HepG2 (cell line): ENCODE measurements at regions not wholly inside any gene's neighbourhood (a gene's known extent, or its start where the extent isn't known, plus 50 kb on each side); places are given as distances from the start of the nearest gene placed in this dataset.

Source experiments
- ATAC-seq: fragments of 200-7000 bp; cut with Tn5 transposase; 3 replicates; pipeline ENCODE4 v1.9.1; 2020; ENCODE audit warnings: mild to moderate bottlenecking, moderate library complexity
- BruUV-seq: library from RNA; stranded (reverse); fragments of 400-500 nt; replicated peaks from 2 replicates; lab custom pipeline; 2021; lab: Mats Ljungman, UMichigan
- CTCF ChIA-PET: fragments of 300-600 bp; formaldehyde crosslinking; extraction: SDS; loops from one replicate; lab custom pipeline; 2021; ENCODE audit warnings: low total read pairs, inconsistent platforms, low intra/inter-chr PET ratio; lab: Yijun Ruan, JAX
- POLR2A ChIA-PET: fragments of 350-600 bp; sonication (Branson Sonifier 250); formaldehyde crosslinking; loops from one replicate; lab custom pipeline; 2020; ENCODE audit warnings: antibody characterized with exemption, inconsistent platforms; lab: Yijun Ruan, JAX
- DNase-seq: peaks from one replicate; pipeline ENCODE4 v3.0.0-alpha.2; 2015; ENCODE audit warnings: low spot score
- FAIRE-seq: peaks from 3 replicates; lab custom pipeline; 2011; peaks lifted over from hg19 to GRCh38; lab: Jason Lieb, UNC
- H2AFZ ChIP-seq: one replicate; pipeline ENCODE4 v1.6.1; 2011; ENCODE audit warnings: low read length, inconsistent platforms
- H3K27ac ChIP-seq: fragments of 300-600 bp; 3 replicates; pipeline ENCODE4 v1.8.0; 2011; ENCODE audit warnings: mixed run types, mild to moderate bottlenecking, mixed read lengths, low read length, inconsistent platforms; ENCODE audit not compliant: insufficient read depth; ENCODE audit errors: extremely low read length
- H3K27me3 ChIP-seq, 2 experiments: fragments of 200-600 bp in 1 of 2; 2 replicates in 1 of 2; 3 replicates in 1 of 2; pipeline versions ENCODE4 v1.6.0 to v1.8.0; 2011; ENCODE audit warnings: low read length in 2 of 2, mild to moderate bottlenecking in 2 of 2, moderate library complexity in 2 of 2, inconsistent platforms in 1 of 2; ENCODE audit not compliant: insufficient read depth in 2 of 2, control insufficient read depth in 1 of 2
- H3K36me3 ChIP-seq, 2 experiments: fragments of 200-600 bp in 1 of 2; replicated peaks in 1 of 2; 2 replicates in 1 of 2; 3 replicates in 1 of 2; pipeline versions ENCODE4 v1.5.1 to v1.8.0; 2011; ENCODE audit warnings: low read length in 2 of 2, inconsistent platforms in 1 of 2; ENCODE audit not compliant: insufficient read depth in 2 of 2, control insufficient read depth in 1 of 2
- H3K4me1 ChIP-seq: 2 replicates; pipeline ENCODE4 v1.5.1; 2012; ENCODE audit warnings: low read length, inconsistent platforms; ENCODE audit not compliant: insufficient read depth
- H3K4me2 ChIP-seq: 2 replicates; pipeline ENCODE4 v1.6.0; 2011; ENCODE audit warnings: low read depth, low read length, inconsistent platforms
- H3K4me3 ChIP-seq, 3 experiments: fragments of 200-600 bp in 1 of 3; sonication (generic), shearing (Covaris generic) in 1 of 3; replicated peaks in 1 of 3; 2 replicates each; pipeline ENCODE4 v1.5.1; 2011 to 2016; ENCODE audit warnings: low read length in 3 of 3, inconsistent platforms in 2 of 3, low read depth in 2 of 3, mild to moderate bottlenecking in 2 of 3, control low read depth in 1 of 3, mixed read lengths in 1 of 3; ENCODE audit not compliant: insufficient read depth in 1 of 3
- H3K79me2 ChIP-seq: one replicate; pipeline ENCODE4 v1.6.1; 2011; ENCODE audit warnings: low read length, inconsistent platforms; ENCODE audit not compliant: insufficient read depth
- H3K9ac ChIP-seq: 2 replicates; pipeline ENCODE4 v1.6.0; 2011; ENCODE audit warnings: mild to moderate bottlenecking, low read depth, low read length, inconsistent platforms; ENCODE audit not compliant: insufficient read depth
- H3K9me3 ChIP-seq: 2 replicates; pipeline ENCODE4 v1.5.1; 2012; ENCODE audit warnings: mild to moderate bottlenecking, low read length
- H4K20me1 ChIP-seq: 2 replicates; pipeline ENCODE4 v1.6.0; 2011; ENCODE audit warnings: inconsistent platforms, mild to moderate bottlenecking, low read length, moderate library complexity; ENCODE audit not compliant: insufficient read depth
- CC2D1A ChIP-seq: sonication (generic); formaldehyde crosslinking; IDR thresholded peaks from 2 replicates; pipeline ENCODE4 v1.8.1; 2023; ENCODE audit warnings: mild to moderate bottlenecking, missing genetic modification reagents
- MAF1 ChIP-seq: sonication (generic); formaldehyde crosslinking; IDR thresholded peaks from 2 replicates; pipeline ENCODE4 v1.5.0; 2020; ENCODE audit warnings: missing genetic modification reagents, borderline replicate concordance
- SNAI1 ChIP-seq: sonication (generic); formaldehyde crosslinking; IDR thresholded peaks from 2 replicates; pipeline ENCODE4 v1.5.0; 2020; ENCODE audit warnings: mild to moderate bottlenecking, missing genetic modification reagents, borderline replicate concordance
- SP2 ChIP-seq: sonication (generic); formaldehyde crosslinking; IDR thresholded peaks from 2 replicates; pipeline ENCODE4 v1.5.1; 2020; ENCODE audit warnings: mild to moderate bottlenecking, missing genetic modification reagents
- XBP1 ChIP-seq: sonication (generic); formaldehyde crosslinking; IDR thresholded peaks from 2 replicates; pipeline ENCODE4 v1.5.0; 2020; ENCODE audit warnings: missing genetic modification reagents
- ZNF235 ChIP-seq: sonication (generic); formaldehyde crosslinking; IDR thresholded peaks from 2 replicates; pipeline ENCODE4 v1.8.1; 2023; ENCODE audit warnings: mild to moderate bottlenecking, missing genetic modification reagents, borderline replicate concordance
- WGBS: methylation state at CpG from one replicate; pipeline ENCODE4 v1.1.6; 2017; ENCODE audit warnings: low lambda C conversion rate; 5-methylcytosine and 5-hydroxymethylcytosine counted together
- in situ Hi-C: cut with HindIII; loops from 2 replicates; pipeline ENCODE4 v1.10.0; 2017; ENCODE audit warnings: low pct_unique_long_range_greater_than_20kb; ENCODE audit not compliant: extremely low pct_ligation_motif_present
- intact Hi-C: fragments of 100-400 bp; cut with micrococcal nuclease; formaldehyde crosslinking; loops from one replicate; pipeline ENCODE4 v1.10.0; 2022; ENCODE audit not compliant: unreplicated experiment
- TF ChIP-seq, protein P1 (sequence below): sonication (generic); formaldehyde crosslinking; IDR thresholded peaks from 2 replicates; pipeline ENCODE4 v1.5.0; 2020; ENCODE audit warnings: missing genetic modification reagents, mild to moderate bottlenecking, borderline replicate concordance

DNA sequence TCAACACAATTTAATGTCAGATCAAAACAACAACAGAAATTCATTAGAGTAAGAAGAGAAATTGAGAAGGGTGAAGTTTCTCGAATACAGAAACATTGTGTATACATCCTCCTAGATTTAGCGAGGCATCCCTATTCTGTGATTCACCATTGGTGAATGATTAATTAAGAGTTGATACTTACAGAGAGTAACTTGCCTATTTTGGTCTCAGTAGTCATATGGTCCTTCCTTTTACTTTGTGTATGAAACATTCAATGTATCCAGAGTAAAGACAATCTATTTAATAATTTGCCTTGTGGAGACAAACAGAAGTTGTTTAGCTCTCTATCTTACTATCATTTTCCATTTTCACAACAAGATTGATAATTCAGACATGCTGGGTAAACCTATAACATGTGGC, 432.0 kb downstream of the ZPLD1 start:
- WGBS, result 0% methylated on average over 2 of the region's 2 CpGs
- Histone ChIP-seq H3K27ac (no peak overlapping the region), H4K20me1 (no peaks in the 10 kb centered on the region), H3K27me3 (no peaks in the 10 kb centered on the region), H3K36me3 (no peaks in the 10 kb centered on the region), H3K4me3 (no peak overlapping the region), H3K9ac (no peak overlapping the region), H3K4me1 (no peaks in the 10 kb centered on the region), H3K9me3 (no peaks in the 10 kb centered on the region), H3K79me2 (no peaks in the 10 kb centered on the region), H3K4me2 (no peak overlapping the region), H2AFZ (no peak overlapping the region)
- ChIA-PET CTCF (no interaction called here), POLR2A (no interaction called here)
- no peak for TF ChIP-seq MAF1 (CRISPR knock-in tag)
- TF ChIP-seq CC2D1A (CRISPR knock-in tag), result no peak
- TF ChIP-seq, protein P1, sequence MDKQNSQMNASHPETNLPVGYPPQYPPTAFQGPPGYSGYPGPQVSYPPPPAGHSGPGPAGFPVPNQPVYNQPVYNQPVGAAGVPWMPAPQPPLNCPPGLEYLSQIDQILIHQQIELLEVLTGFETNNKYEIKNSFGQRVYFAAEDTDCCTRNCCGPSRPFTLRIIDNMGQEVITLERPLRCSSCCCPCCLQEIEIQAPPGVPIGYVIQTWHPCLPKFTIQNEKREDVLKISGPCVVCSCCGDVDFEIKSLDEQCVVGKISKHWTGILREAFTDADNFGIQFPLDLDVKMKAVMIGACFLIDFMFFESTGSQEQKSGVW (CRISPR knock-in tag), result no peak
- DNase-seq, result no peak
- no TSS peak for BruUV-seq
- in situ Hi-C loops, result no loop called here
- ATAC-seq, result no peak
- no peak for FAIRE-seq
- intact Hi-C loops, result no loop called here

DNA sequence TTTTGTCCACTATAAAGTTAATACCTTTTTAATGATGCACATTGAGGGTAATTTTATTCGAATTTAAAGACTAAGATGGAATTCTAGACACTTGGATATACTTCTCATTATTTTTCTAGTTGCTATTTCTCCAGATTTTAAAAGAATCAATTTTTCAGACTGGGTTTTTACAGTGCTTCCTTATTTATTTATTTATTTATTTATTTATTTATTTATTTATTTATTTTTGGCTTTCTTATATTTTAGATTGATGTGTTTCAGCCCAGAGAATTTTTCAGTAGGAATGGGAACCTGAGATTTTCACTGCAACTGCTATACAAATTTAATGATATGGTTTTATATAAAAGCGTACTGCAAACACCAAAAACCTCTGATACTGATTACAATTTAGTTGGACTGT, 448.7 kb downstream of the ZPLD1 start:
- TF ChIP-seq SNAI1 (CRISPR knock-in tag) (no peak), SP2 (CRISPR knock-in tag) (no peak), ZNF235 (no peak), XBP1 (CRISPR knock-in tag) (no peak)
- Histone ChIP-seq H3K4me1 (peaks cover 22% of the 10 kb centered on the region), H3K9me3 (0 out of 2 replicates have a peak, but pooled peaks cover 5% of the 10 kb centered on the region), H3K4me2 (no peak overlapping the region), H3K27ac (no peak overlapping the region), H3K79me2 (no peaks in the 10 kb centered on the region), H4K20me1 (no peaks in the 10 kb centered on the region), H3K36me3 (no peaks in the 10 kb centered on the region), H3K27me3 (no peaks in the 10 kb centered on the region), H2AFZ (no peak overlapping the region), H3K4me3 (no peak overlapping the region), H3K9ac (no peak overlapping the region)
- 44% methylated on average over 2 of the region's 2 CpGs for WGBS
- intact Hi-C loops, result no loop called here
- ATAC-seq, result no peak
- DNase-seq, result no peak
- in situ Hi-C loops, result no loop called here
- no peak for FAIRE-seq
- POLR2A ChIA-PET, result no interaction called here
- CTCF ChIA-PET, result no interaction called here
- no TSS peak for BruUV-seq
